ENCODE measurements at regions not wholly inside any gene's neighbourhood (a gene's known extent, or its start where the extent isn't known, plus 50 kb on each side); places are given as distances from the start of the nearest gene placed in this dataset.
A peak's percentile ranks its signal among the peaks of the same experiment; 100 is the strongest.

DNA sequence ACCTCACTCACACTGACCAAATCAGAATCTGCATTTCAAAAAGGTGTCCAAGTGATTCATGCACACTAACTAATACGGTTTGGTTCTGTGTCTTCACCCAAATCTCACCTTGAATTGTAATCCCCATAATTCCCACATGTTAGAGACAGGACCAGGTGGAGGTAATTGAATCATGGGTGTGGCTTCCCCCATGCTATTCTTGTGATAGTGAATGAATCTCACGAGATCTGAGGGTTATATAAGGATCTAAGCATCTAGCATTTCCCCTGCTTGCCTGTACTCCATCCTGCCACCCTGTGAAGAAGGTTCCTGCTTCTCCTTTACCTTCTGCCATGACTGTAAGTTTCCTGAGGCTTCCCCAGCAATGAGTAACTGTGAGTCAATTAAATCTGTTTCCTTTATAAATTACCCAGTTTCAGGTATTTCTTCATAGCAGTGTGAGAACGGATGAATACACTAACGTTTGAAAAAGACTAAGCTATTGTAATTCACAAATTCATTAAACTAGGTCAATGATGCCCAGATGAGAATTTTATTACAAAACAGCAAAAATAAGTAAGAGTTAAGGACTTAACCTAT lies 759.1 kb downstream of the GALC start:
- DNase-seq (ENCODE audit: low spot score), result no peak

DNA sequence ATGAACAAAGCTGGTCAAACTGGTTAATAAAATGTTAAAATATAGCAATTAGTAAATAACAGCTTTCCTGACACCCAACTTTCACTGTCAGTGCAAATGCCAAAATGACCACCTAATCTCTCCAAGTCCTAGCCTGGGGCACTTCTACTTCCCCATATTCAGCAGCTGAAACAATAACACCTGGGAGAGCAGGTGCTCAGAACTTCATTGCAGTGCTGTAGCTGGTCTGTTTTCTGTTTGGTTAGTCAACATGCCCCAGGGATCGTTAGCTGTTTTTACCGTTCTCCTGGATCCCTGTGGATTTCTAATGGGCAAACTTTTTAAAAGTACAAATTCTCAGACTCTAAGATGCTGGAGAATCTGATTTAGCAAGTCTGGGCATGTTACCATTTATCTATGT lies 759.7 kb downstream of the GALC start:
- no peak for DNase-seq (ENCODE audit: low spot score)

DNA sequence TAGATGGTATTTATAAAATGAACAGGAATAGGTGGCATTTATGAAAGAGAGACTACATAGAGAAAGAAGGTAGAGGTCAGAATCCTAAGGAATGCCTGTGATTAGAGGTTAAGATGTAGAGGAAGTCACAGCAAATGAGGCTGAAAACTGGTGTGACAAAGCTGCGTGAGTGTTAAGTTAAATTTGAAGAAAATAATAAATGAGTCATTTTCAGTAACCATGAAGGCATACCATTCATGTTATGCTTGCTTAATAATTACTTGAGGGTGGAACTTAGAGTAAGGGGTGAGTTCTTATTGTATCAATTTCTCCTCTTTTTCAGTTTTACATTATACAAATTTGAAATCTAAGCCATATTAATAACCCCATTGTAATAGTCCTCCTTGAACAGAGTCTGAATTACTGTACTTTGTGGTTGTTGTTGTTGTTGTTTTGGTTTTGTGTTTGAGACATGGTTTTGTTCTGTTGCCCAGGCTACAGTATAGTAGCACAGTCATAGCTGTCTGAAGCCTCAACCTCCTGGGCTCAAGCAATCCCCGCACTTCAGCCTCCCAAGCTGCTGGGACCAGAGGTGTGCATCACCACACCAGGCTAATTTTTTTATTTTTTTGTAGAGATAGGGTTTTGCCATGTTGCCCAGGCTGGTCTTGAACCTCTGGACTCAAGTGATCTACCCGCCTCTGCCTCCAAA lies 761.5 kb downstream of the GALC start:
- no peak for DNase-seq (ENCODE audit: low spot score)

DNA sequence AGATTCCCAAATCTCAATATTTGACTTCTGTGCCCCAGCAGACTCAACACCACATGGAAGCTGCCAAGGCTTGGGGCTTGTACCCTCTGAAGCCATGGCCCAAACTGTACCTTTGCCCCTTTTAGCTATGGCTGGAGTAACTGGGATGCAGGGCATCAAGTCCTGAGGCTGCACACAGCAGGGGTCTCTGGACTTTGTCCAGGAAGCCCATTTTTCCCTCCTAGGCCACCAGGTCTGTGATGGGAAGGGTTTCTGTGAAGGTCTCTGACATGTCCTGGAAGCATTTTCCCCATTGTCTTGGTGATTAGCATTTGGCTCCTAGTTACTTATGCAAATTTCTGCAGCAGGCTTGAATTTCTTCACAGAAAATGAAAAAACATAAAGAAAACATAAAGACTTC lies 762.3 kb downstream of the GALC start:
- DNase-seq (ENCODE audit: low spot score), result no peak

DNA sequence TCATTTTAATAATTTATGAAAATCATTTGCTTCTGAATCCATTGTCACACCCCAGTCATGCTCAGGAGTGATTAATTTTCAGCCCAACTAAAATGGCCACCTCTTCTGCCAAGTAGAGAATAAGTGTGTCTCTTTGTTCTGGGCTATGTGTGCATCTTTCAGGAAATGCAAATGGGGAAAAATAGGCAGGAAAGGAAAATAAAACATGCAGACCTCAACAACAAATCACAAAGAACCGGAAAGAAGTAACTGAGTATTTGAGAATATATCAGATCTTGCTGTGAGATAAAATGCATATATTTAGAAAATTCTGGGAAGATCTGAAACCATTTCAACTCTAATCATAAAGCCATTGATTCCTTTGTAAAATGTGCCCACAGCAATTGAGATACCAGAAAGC lies 763.9 kb downstream of the GALC start:
- no peak for DNase-seq (ENCODE audit: low spot score)

DNA sequence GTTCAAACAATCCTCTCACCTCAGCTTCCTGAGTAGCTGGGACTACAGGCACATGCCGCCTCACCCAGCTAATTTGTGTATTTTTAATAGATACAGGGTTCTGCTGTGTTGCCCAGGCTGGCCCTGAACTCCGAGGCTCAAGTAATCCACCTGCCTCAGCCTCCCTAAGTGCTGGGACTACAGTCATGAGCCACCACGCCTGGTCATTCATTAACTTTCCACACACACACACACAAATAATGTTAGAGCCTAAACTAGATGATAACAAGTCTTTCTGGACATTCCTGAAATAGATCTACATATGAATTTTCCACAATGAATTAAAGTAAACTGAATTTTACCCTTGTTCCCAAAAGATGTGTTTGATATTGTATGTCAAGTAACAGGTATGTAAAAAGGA lies 776.0 kb downstream of the GALC start:
- DNase-seq (ENCODE audit: low spot score), result no peak

GRCh38 chr14:87214558-87214957 lies 778.4 kb downstream of the GALC start:
- DNase-seq (ENCODE audit: low spot score), result no peak

GRCh38 chr14:87207756-87208155 lies 785.2 kb downstream of the GALC start:
- no peak for DNase-seq (ENCODE audit: low spot score)

DNA sequence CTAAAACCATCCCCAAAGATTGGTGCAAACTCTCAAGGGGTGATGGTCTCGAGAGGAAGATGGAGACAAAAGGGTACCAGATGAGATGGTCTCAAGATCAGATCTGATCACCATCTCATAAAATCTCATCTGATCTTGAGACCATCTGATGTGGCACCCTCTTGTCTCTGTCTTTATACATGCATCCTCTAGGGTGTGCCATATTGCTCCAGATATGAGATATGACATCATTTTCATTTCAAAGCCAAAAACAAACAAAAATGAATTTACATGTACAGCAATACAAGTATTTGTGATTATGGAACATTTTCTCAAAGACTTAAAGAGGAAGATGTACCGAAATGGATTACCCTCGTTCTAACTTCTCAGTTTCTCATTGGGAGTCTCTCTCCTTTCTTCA lies 787.2 kb downstream of the GALC start:
- DNase-seq (ENCODE audit: low spot score), result peak; percentile 5

DNA sequence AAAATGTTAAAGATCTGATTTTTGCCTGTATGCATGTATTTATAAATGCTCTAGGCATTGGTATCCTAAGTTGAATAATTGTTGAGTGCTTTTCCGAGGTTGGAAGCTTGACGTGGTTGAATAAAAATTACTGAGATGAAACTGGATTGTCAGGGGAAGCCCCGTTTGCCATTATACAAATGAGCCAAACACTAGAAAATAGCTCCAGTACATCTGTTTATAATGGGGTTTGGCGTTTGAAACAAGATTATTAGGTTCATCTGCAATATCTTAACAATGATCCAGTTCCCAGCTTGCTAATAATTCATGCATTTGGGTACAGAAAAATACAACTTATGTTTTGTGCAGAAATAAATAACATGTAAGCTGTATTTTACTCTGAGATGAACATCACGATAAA lies 789.6 kb downstream of the GALC start:
- no peak for DNase-seq (ENCODE audit: low spot score)

GRCh38 chr14:87199381-87199780 lies 793.6 kb downstream of the GALC start:
- DNase-seq (ENCODE audit: low spot score), result no peak

GRCh38 chr14:87196436-87196835 lies 796.5 kb downstream of the GALC start:
- no peak for DNase-seq (ENCODE audit: low spot score)

GRCh38 chr14:87187786-87188185 lies 805.2 kb downstream of the GALC start:
- DNase-seq (ENCODE audit: low spot score), result no peak

DNA sequence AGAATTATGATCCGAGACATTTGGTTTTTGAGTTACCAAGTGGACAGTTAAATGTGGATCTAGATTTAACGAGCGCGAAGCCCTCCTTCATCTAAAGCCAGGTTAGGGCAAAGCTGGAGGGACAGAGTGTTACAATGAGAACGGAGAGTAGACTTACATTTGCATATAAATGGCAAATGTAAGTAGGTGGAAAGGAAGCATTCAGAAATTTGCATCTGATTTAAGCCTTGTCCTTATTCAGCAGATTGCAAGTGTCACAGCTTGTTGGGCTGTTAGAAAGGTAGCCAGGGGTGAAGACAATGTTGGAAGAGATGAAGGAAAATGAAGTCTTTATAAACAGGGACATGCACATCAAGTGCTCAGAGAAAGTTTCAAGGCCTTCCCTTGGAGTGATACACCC lies 806.2 kb downstream of the GALC start:
- no peak for DNase-seq (ENCODE audit: low spot score)

DNA sequence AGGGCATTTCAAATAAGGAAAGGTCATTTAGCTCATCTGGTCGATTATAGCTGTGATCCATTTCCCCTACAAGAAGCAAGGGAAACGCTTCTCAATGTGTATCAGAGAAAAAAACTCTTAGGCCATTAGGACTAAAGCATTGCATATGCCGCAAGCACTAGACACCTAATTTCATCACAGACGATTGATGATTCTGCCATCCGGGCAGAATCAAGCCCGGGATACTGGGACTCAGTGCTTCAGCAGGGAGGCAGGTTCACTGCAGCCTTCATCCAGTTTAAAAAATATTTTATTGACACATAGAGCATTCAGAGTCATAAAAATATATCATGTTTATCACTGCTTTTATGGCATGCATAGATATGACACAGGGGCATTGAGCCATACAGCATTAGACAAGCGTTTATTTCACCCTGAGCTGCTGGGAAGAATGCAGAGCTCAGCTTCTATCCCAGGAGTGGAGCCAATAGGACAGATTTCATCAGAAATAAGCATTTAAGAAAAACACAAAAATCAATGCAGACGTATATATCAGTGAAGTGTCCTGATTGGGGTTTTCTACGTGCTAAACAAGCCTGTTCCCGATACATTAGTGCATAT lies 806.9 kb downstream of the GALC start:
- DNase-seq (ENCODE audit: low spot score), result no peak

DNA sequence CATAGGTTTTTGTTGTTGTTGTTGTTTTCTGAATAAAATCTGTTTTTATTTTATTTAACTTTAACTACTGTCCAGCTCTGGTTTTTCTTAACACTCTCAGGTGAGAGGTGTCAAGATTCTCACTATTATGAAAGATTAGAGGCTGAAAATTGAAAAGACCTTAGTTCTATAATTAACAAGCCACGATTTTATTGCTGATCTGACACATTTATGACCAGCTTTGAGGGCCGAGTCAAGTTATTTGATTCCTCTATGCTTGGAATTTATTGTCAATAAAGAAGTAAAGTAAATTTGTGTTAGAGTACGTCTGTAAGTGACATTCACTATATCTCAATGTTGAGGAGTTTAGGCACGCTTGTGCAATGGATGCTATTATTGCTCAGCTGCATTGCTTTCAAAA lies 808.8 kb downstream of the GALC start:
- no peak for DNase-seq (ENCODE audit: low spot score)

- no peak for DNase-seq (ENCODE audit: low spot score)
Observed at GRCh38 chr14:87181288-87181687, 811.7 kb downstream of the GALC start.

DNA sequence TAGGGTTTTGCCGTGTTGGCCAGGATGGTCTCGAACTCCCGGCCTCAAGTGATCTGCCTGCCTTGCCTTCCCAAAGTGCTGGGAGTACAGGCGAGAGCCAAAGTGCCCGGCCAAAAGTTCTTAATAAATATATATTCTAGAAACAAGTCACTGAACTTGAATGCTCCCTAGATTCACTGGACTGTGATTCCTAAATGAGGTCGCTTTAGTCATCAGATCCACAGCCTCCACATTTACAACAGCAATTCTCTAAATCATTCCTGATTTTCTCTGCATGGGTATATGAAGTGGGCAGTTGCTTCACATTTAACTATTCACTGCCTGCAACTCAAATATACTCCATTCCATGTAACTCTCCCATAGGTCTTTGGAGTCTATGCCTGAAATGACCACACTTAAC lies 813.0 kb downstream of the GALC start:
- no peak for DNase-seq (ENCODE audit: low spot score)

DNA sequence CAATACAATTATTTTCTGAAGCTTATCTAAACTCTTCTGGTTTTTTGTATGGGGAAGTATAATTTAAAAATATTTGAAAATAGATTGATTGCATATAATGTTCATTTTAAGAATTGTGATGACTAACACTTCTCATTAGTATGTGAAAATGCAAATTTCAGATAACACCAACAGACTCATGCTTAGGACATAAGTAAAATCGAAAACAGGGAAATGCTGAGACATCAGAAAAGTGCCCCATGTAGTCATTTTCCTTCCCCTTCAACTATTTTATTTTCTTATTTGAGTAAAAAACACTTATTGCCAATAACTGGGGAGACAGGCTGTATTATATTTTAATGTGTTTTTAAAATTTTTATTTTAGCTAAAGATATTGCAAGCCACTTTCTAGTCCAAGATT lies 814.7 kb downstream of the GALC start:
- no peak for DNase-seq (ENCODE audit: low spot score)

- DNase-seq (ENCODE audit: low spot score), result no peak
Observed at GRCh38 chr14:87175175-87175574, 817.8 kb downstream of the GALC start.

GRCh38 chr14:87171141-87171540 lies 821.8 kb downstream of the GALC start:
- no peak for DNase-seq (ENCODE audit: low spot score)

- DNase-seq (ENCODE audit: low spot score), result no peak
Observed at GRCh38 chr14:87170179-87170578, 822.8 kb downstream of the GALC start.

DNA sequence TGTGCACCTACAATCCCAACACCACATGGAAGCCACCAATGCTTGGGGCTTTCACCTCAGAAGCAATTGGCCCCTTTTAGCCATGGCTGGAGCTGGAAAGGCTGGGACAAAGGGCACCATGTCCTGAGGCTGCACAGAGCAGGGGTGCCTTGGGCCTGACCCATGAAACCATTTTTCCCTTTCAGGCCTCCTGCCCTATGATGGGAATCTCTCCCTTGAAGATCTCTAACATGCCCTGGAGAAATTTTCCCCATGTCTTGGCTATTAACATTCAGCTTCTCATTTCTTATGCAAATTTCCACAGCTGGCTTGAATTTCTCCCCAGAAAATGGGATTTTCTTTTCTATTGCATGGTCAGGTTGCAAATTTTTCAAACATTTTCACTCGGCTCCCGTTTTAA lies 823.6 kb downstream of the GALC start:
- DNase-seq (ENCODE audit: low spot score), result no peak

DNA sequence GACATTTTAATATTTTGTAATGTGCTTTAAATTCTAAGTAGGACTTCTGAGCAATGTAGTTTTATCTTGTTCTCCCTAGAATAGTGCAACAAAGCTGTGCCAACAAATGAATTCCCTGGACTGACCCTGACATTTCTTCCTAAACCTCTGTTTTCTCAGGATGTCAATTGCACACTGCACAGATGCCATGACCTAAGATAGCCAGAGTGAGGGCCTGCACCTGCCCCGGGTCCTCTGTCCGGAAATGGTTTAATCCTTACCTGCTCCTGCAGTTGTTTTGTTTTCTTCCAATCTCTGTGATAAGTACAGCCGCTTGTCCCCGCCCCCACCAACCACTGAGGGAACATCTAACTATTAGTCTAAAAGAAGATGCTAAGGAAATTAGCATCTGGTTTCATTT lies 831.5 kb downstream of the GALC start:
- no peak for DNase-seq (ENCODE audit: low spot score)
